ENCODE measurements at regions not wholly inside any gene's neighbourhood (a gene's known extent, or its start where the extent isn't known, plus 50 kb on each side); places are given as distances from the start of the nearest gene placed in this dataset.

DNA sequence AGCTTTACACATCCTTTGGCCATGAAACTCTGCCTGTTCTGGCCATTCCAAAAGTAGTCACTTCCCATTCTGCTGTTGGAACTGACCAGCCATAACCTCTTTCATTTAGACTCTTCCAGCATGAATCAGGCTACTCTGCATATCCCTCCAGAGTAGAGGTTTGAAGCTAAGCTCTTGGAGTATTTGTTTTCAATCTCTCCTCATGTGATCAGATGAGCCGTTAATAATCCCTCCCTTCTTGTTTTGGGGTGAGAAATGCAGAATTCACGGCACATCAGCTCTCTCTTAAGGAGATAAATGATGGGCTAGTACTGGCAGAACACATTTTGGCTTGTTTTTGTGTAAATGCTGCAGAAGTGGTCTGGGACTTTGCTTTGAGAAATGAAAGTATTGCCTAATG lies 519.9 kb downstream of the PCDH17 start:
- no peaks in the 10 kb centered on the region for H3K9me3 ChIP-seq
- DNase-seq = no peak
- no peaks in the 10 kb centered on the region for H3K36me3 ChIP-seq (replicated peaks in 1 of 2; ENCODE audit: control insufficient read depth in 1 of 2, insufficient read depth in 2 of 2, low read length in 1 of 2)
- H3K9me2 ChIP-seq = no peaks in the 10 kb centered on the region
- no peak overlapping the region for H3K9ac ChIP-seq
- H3K27me3 ChIP-seq (ENCODE audit: insufficient read depth) = no peaks in the 10 kb centered on the region
- H3F3A ChIP-seq (replicated peaks; ENCODE audit: insufficient read depth) = no peaks in the 10 kb centered on the region
- no peak for TF ChIP-seq RXRA (IDR thresholded peaks at IDR 0.05; ENCODE audit: borderline replicate concordance, low read depth)
- no peak overlapping the region for H3K4me2 ChIP-seq
- no peak overlapping the region for H3K4me3 ChIP-seq (ENCODE audit: low read depth in 2 of 2, low read length in 1 of 2)
- H3K79me2 ChIP-seq (ENCODE audit: insufficient read depth) = no peaks in the 10 kb centered on the region
- ChIA-PET POLR2A (no interaction called here), CTCF (interaction anchor here (1.2 kb wide), 1 partner anchor 527 kb away, joined by 3 read pairs; no protein-coding TSS in a partner anchor)
- H3K4me1 ChIP-seq (ENCODE audit: control insufficient read depth in 1 of 2, insufficient read depth in 2 of 2, low read depth in 1 of 2, low read length in 1 of 2) = no peaks in the 10 kb centered on the region
- 48% methylated on average over 2 of the region's 2 CpGs for WGBS (ENCODE audit: low lambda C conversion rate)
- H3K27ac ChIP-seq (ENCODE audit: low read depth in 2 of 2, low read length in 1 of 2) = no peak overlapping the region
- no peak overlapping the region for H2AFZ ChIP-seq (ENCODE audit: low read depth)
- no peaks in the 10 kb centered on the region for H4K20me1 ChIP-seq (ENCODE audit: insufficient read depth)

DNA sequence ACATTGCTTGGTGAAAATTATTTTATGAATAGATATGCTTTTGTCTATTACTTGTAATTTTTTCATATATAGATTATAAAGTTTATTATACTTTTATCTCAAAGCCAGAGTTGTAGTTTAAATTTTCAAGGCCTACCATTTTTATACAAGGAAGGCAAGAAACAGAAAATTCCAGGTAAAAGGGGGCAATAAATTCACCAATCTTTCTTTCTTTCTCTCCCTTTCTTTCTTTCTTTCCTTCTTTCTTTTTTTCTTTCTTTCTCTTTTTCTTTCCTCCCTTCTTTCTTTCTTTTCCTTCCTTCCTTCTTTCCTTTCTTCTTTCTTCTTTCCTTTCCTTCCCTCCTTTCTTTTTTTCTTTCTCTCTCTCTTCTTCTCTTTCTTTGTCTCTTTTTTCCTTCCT lies 529.4 kb downstream of the PCDH17 start:
- Histone ChIP-seq H3K27me3 (ENCODE audit: insufficient read depth) (no peaks in the 10 kb centered on the region), H3K79me2 (ENCODE audit: insufficient read depth) (no peaks in the 10 kb centered on the region), H3K36me3 (replicated peaks in 1 of 2; ENCODE audit: control insufficient read depth in 1 of 2, insufficient read depth in 2 of 2, low read length in 1 of 2) (no peaks in the 10 kb centered on the region), H4K20me1 (ENCODE audit: insufficient read depth) (no peaks in the 10 kb centered on the region), H3F3A (replicated peaks; ENCODE audit: insufficient read depth) (no peaks in the 10 kb centered on the region), H3K4me3 (ENCODE audit: low read depth in 2 of 2, low read length in 1 of 2) (no peak overlapping the region), H3K9me3 (no peaks in the 10 kb centered on the region), H2AFZ (ENCODE audit: low read depth) (no peak overlapping the region), H3K9me2 (no peaks in the 10 kb centered on the region), H3K4me1 (ENCODE audit: control insufficient read depth in 1 of 2, insufficient read depth in 2 of 2, low read depth in 1 of 2, low read length in 1 of 2) (no peaks in the 10 kb centered on the region), H3K27ac (ENCODE audit: low read depth in 2 of 2, low read length in 1 of 2) (no peak overlapping the region), H3K4me2 (no peak overlapping the region), H3K9ac (no peak overlapping the region)
- POLR2A ChIA-PET = no interaction called here
- TF ChIP-seq SIN3A (IDR thresholded peaks at IDR 0.05; ENCODE audit: borderline replicate concordance, low read depth, low read length) (no peak), MEF2A (IDR thresholded peaks at IDR 0.05; ENCODE audit: borderline replicate concordance, low read depth) (no peak), SMC3 (IDR thresholded peaks at IDR 0.05; ENCODE audit: low read depth, low read length) (no peak), YY1 (IDR thresholded peaks at IDR 0.05; ENCODE audit: low read depth) (no peak), NFIC (IDR thresholded peaks at IDR 0.05; ENCODE audit: borderline replicate concordance) (no peak), RAD21 (IDR thresholded peaks at IDR 0.05; ENCODE audit: low read length) (no peak), FOXJ3 (CRISPR knock-in tag; IDR thresholded peaks at IDR 0.05) (no peak)
- TF ChIP-seq, protein P1, sequence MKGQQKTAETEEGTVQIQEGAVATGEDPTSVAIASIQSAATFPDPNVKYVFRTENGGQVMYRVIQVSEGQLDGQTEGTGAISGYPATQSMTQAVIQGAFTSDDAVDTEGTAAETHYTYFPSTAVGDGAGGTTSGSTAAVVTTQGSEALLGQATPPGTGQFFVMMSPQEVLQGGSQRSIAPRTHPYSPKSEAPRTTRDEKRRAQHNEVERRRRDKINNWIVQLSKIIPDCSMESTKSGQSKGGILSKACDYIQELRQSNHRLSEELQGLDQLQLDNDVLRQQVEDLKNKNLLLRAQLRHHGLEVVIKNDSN (IDR thresholded peaks at IDR 0.05; ENCODE audit: borderline replicate concordance, low read depth) = no peak
- TF ChIP-seq, protein P2, sequence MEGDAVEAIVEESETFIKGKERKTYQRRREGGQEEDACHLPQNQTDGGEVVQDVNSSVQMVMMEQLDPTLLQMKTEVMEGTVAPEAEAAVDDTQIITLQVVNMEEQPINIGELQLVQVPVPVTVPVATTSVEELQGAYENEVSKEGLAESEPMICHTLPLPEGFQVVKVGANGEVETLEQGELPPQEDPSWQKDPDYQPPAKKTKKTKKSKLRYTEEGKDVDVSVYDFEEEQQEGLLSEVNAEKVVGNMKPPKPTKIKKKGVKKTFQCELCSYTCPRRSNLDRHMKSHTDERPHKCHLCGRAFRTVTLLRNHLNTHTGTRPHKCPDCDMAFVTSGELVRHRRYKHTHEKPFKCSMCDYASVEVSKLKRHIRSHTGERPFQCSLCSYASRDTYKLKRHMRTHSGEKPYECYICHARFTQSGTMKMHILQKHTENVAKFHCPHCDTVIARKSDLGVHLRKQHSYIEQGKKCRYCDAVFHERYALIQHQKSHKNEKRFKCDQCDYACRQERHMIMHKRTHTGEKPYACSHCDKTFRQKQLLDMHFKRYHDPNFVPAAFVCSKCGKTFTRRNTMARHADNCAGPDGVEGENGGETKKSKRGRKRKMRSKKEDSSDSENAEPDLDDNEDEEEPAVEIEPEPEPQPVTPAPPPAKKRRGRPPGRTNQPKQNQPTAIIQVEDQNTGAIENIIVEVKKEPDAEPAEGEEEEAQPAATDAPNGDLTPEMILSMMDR (IDR thresholded peaks at IDR 0.05) = no peak
- TF ChIP-seq, protein P3, sequence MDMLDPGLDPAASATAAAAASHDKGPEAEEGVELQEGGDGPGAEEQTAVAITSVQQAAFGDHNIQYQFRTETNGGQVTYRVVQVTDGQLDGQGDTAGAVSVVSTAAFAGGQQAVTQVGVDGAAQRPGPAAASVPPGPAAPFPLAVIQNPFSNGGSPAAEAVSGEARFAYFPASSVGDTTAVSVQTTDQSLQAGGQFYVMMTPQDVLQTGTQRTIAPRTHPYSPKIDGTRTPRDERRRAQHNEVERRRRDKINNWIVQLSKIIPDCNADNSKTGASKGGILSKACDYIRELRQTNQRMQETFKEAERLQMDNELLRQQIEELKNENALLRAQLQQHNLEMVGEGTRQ (IDR thresholded peaks at IDR 0.05; ENCODE audit: borderline replicate concordance, low read depth, low read length) = no peak
- TF ChIP-seq, protein P4, sequence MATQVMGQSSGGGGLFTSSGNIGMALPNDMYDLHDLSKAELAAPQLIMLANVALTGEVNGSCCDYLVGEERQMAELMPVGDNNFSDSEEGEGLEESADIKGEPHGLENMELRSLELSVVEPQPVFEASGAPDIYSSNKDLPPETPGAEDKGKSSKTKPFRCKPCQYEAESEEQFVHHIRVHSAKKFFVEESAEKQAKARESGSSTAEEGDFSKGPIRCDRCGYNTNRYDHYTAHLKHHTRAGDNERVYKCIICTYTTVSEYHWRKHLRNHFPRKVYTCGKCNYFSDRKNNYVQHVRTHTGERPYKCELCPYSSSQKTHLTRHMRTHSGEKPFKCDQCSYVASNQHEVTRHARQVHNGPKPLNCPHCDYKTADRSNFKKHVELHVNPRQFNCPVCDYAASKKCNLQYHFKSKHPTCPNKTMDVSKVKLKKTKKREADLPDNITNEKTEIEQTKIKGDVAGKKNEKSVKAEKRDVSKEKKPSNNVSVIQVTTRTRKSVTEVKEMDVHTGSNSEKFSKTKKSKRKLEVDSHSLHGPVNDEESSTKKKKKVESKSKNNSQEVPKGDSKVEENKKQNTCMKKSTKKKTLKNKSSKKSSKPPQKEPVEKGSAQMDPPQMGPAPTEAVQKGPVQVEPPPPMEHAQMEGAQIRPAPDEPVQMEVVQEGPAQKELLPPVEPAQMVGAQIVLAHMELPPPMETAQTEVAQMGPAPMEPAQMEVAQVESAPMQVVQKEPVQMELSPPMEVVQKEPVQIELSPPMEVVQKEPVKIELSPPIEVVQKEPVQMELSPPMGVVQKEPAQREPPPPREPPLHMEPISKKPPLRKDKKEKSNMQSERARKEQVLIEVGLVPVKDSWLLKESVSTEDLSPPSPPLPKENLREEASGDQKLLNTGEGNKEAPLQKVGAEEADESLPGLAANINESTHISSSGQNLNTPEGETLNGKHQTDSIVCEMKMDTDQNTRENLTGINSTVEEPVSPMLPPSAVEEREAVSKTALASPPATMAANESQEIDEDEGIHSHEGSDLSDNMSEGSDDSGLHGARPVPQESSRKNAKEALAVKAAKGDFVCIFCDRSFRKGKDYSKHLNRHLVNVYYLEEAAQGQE (IDR thresholded peaks at IDR 0.05; ENCODE audit: low read depth, low read length) = no peak
- DNase-seq = no peak
- CTCF ChIA-PET = interaction anchor here (0.7 kb wide), 1 partner anchor 80 kb away, joined by 3 read pairs; no protein-coding TSS in a partner anchor
